ENCODE measurements at regions not wholly inside any gene's neighbourhood (a gene's known extent, or its start where the extent isn't known, plus 50 kb on each side); places are given as distances from the start of the nearest gene placed in this dataset.
"Not testable (repeated sequence)": the region's sequence is repeated elsewhere in the genome, so short reads cannot be mapped to it uniquely, and the experiment has no call there.

- no peak for DNase-seq
These were observed 382.6 kb upstream of the GOT2 start for GRCh38 chr16:59116744-59117143.

DNA sequence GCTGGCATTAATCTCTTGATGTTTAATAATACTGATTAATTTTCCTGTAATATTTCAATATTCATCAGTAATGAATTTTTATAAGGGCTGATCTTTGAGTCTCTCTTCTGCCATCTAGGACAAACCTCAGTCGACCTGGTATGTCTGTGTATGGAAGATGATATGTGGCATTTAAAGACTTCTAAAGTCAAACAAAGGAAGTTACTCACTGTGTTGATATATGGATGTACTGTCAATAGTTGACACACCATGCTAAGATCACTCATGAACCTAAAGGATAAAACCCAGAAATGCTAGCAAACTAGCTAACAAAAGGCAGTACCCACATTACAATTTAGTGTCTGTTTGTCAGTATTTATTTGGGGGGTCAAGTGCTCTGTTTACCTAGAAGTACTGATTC is 380.7 kb upstream of the GOT2 start:
- DNase-seq, result no peak

- no peak for DNase-seq
These were observed 379.0 kb upstream of the GOT2 start for GRCh38 chr16:59113004-59113670.

DNA sequence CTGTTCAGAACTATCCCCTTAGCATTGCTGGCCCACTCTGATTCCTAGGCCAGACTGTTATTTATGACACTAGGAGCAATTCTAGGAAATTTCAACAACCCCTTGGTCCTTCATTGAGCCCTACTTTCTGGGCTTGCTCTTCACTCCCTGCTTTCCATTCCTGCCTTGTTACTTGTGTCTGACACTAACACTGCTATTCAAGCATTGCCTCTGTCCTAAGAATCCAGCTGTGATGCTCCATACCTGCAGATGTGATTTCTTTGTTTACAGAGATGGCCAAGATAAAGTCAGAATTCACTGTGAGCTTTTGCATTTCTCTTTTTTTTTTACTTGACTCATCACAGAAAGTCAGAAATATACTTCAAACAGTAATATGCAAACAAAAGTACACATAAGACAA is 377.2 kb upstream of the GOT2 start:
- no peak for DNase-seq

- no peak for DNase-seq
These were observed 374.3 kb upstream of the GOT2 start for GRCh38 chr16:59108374-59108773.

GRCh38 chr16:59096682-59097081 is 362.6 kb upstream of the GOT2 start:
- not testable (repeated sequence) for DNase-seq

GRCh38 chr16:59090541-59090940 is 356.4 kb upstream of the GOT2 start:
- DNase-seq, result no peak

DNA sequence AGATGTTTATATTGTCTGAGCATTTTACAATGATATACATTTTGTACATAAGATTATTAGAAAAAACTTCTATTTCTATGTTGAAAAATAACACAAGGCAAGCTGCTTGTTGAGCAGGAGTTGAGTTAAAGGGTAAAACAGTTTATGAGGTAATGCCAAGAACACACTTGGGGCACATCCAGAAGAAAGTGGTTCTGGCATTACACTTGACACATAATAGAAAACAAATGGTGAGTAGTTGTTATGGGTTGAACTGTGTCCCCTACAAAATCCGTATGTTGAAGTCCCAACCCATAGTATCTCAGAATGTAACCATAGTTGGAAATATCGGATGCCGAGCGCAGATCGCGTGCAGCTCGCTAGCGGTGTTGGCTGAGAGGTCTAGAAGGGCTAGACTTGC is 354.3 kb upstream of the GOT2 start:
- DNase-seq, result no peak

GRCh38 chr16:59087641-59088040 is 353.5 kb upstream of the GOT2 start:
- no peak for DNase-seq

DNA sequence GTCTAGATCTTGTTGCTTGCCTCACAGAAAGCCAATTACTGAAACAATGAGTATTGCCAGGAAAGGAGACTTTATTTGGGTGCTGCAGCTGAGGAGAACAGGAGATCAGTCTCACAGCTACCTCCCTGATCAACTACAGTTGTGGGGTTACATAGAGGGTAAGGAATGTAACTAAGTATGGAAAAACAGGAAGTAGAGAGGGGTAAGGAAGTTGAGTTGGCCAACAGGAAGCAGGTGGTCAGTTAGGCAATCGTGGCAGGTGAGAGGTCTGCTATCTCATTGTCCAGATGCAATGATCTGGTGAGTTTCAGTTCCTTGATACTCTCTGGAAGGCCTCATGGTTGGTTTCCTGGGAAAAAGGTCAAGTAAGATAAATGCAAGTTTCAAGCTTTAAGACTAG is 333.1 kb upstream of the GOT2 start:
- no peak for DNase-seq

- DNase-seq, result no peak
These were observed 326.1 kb upstream of the GOT2 start for GRCh38 chr16:59060207-59060606.

- DNase-seq, result no peak
These were observed 324.1 kb upstream of the GOT2 start for GRCh38 chr16:59058250-59058649.

DNA sequence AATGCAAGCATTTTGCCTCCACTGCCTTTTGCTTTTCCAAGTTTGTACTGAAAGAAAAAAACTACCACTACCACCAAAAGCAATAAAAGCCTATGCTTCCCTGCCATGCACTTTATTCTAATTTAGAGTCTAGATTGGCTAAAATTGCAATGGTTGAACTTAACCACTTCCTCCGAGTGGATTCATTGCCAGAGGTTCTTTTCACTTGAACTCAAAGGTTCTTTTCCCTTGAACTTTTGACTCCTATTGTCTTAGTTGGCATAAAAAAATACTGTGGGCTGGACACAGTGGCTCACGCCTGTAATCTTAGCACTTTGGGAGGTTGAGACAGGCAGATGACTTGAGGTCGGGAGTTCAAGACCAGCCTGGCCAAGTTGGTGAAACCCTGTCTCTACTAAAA is 319.8 kb upstream of the GOT2 start:
- DNase-seq, result no peak

DNA sequence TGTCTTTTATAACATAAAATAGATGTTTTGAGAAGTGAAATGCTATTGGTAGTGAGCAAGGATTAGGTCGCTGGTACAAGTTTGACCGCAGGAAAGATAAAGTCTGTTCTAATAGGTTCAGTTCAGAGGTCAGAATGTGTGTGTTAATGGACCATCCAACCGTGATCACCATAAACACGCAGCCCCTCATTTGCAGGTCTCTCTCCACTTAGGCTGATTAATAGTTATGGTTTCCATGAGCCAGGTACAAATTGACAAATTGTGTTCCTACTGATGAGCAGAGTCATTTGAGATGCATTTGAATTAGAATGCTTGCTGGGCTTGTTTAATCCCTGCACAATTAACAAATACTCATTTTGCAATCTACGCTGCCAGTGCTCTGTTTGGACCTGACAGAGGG is 318.1 kb upstream of the GOT2 start:
- no peak for DNase-seq

GRCh38 chr16:59048876-59049275 is 314.8 kb upstream of the GOT2 start:
- no peak for DNase-seq

DNA sequence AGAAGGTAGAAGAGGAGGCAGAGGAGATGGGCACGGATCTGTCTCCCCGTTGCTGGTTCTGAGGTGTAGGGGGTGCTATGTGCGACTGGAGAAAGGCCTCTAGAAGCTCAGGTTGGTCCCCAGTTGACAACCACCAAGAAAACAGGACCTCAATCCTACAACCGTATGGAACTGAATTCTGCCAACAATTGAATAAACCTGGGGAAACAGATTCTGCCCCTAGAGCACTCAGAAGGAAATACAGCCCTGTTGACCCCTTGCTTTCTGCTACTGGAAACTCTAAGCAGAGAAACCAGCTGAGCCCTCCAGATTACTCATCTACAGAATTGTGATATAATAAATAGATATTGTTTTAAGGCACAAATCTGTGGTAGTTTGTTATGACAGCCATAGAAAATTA is 313.0 kb upstream of the GOT2 start:
- DNase-seq, result no peak

- DNase-seq, result no peak
These were observed 312.2 kb upstream of the GOT2 start for GRCh38 chr16:59046335-59046734.

- DNase-seq, result no peak
These were observed 311.4 kb upstream of the GOT2 start for GRCh38 chr16:59045501-59045900.

GRCh38 chr16:59044616-59045015 is 310.5 kb upstream of the GOT2 start:
- DNase-seq, result no peak

DNA sequence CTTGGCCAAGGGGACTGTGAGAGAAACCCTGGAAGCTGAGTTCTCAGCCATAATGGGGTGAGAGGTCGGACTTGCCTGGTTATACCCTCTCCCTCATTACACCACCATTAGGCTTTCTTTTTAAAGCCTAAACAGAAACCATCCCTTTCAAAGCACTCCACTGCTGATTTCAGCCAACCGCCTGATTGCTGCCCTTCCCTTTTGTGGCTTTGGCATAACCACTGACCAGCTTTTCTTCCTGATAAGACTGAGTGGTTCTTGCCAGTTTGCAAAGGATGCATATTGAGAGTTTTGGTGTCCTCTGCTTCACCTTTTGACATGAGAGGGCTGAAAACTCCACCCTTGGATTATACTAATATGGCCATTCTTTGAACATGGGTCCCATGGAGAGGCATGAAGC is 308.2 kb upstream of the GOT2 start:
- DNase-seq, result no peak

- no peak for DNase-seq
These were observed 305.1 kb upstream of the GOT2 start for GRCh38 chr16:59039066-59039720.

GRCh38 chr16:59030923-59031485 is 296.9 kb upstream of the GOT2 start:
- no peak for DNase-seq

GRCh38 chr16:59021751-59022150 is 287.6 kb upstream of the GOT2 start:
- DNase-seq, result no peak

GRCh38 chr16:59013930-59014329 is 279.8 kb upstream of the GOT2 start:
- no peak for DNase-seq

- no peak for DNase-seq
These were observed 265.6 kb upstream of the GOT2 start for GRCh38 chr16:58999762-59000161.

Data from NCI-H1105 treated with DMSO at 0.1 percent for 48 hours (cell line).